ENCODE measurements at regions not wholly inside any gene's neighbourhood (a gene's known extent, or its start where the extent isn't known, plus 50 kb on each side); places are given as distances from the start of the nearest gene placed in this dataset.
"Not testable (repeated sequence)": the region's sequence is repeated elsewhere in the genome, so short reads cannot be mapped to it uniquely, and the experiment has no call there.

- no peak for DNase-seq (ENCODE audit: extremely low read depth in 1 of 11, low read depth in 9 of 11, low spot score in 4 of 11)
Measured at GRCh38 chr14:58725226-58725625, 87.5 kb downstream of the DACT1 start.

GRCh38 chr14:58725871-58726270 lies 88.1 kb downstream of the DACT1 start:
- DNase-seq (ENCODE audit: extremely low read depth in 1 of 11, low read depth in 9 of 11, low spot score in 4 of 11): no peak

- no peak for DNase-seq (ENCODE audit: extremely low read depth in 1 of 11, low read depth in 9 of 11, low spot score in 4 of 11)
Measured at GRCh38 chr14:58730792-58731464, 93.2 kb downstream of the DACT1 start.

GRCh38 chr14:58731465-58732293 lies 93.9 kb downstream of the DACT1 start:
- DNase-seq (ENCODE audit: extremely low read depth in 1 of 11, low read depth in 9 of 11, low spot score in 4 of 11): peak in 3 of 11 donors; percentile 42 to 66 (median 61)

- no peak for DNase-seq (ENCODE audit: extremely low read depth in 1 of 11, low read depth in 9 of 11, low spot score in 4 of 11)
Measured at GRCh38 chr14:58732387-58732786, 94.6 kb downstream of the DACT1 start.

DNA sequence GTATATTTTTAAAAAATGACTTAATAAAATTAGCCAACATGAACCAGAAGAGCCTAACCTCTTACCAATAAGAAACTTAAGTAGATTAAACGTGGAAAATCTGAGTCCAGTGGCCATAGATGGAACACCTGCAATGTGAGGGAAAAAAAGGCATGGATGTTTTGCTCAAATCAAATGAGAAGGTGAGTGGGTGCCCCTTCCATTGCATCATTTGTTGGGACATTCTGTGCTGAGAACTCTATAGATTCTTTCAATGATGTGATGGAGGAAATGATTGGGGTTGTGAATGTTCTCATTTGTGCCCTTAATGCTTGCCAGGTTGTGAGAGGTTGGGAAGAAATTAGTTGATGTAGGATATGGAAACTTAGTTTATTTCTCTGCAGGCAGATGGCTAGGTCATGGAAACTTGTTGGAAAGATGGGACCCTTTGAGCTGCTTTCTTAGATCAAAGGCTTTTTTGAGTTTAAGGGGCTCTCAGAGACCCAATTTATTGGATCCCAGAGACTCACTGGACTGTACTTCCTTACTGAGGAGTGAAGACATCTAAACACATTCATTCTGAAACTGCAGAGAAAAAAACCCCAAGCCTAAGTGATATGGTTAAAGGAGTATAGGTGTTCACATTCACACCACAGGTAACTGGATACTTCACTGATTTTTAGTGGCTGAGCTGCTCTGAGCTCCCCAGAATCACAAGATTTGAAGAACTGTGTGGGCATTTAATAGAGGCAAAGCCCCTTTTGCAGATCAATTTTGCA lies 95.9 kb downstream of the DACT1 start:
- no peak for DNase-seq (ENCODE audit: extremely low read depth in 1 of 11, low read depth in 9 of 11, low spot score in 4 of 11)

- no peak for DNase-seq (ENCODE audit: extremely low read depth in 1 of 11, low read depth in 9 of 11, low spot score in 4 of 11)
Measured at GRCh38 chr14:58735596-58735995, 97.8 kb downstream of the DACT1 start.

- DNase-seq (ENCODE audit: extremely low read depth in 1 of 11, low read depth in 9 of 11, low spot score in 4 of 11): no peak
Measured at GRCh38 chr14:58736606-58737005, 98.8 kb downstream of the DACT1 start.

DNA sequence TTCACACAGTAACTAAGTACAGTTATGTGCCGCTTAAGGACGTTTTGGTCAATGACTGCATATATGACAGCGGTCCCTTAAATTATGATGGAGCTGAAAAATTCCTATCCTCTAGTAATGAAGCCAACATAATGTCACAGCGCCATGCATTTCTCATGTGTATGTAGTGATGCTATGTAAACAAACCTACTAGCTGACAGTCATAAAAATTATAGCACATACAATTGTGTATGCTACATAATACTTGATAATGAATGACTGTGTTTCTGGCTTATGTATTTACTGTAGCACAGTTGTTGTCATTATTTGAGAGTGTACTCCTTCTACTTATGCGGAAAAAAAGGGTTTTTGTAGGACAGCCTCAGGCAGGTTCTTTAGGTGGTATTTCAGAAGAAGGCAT lies 99.7 kb downstream of the DACT1 start:
- no peak for DNase-seq (ENCODE audit: extremely low read depth in 1 of 11, low read depth in 9 of 11, low spot score in 4 of 11)

DNA sequence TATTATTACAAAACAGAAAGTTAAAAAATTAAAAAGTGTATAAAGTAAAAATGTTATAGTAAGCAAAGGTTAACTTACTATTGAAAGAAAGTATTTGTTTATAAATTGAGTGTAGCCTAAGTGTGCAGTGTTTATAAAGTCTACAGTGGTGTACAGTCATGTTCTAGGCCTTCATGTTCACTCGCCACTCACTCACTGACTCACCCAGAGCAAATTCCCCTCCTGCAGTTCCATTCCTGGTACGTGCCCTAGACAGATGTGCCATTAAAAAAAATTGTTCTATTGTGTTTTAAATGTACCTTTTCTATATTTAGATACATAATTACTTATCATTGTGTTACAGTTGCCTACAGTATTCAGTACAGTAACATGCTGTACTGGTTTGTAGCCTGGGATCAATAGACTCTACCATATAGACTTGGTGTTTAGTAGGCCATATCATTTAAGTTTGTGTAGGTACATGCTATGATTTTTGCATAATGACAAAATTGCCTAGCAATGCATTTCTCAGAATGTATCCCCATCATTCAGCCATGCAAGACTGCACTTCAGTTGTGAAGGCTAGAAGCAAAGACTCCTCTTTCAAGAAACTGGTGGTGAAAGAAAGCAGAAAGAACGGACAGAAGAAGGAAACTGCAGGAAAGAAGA lies 100.6 kb downstream of the DACT1 start:
- no peak for DNase-seq (ENCODE audit: extremely low read depth in 1 of 11, low read depth in 9 of 11, low spot score in 4 of 11)

DNA sequence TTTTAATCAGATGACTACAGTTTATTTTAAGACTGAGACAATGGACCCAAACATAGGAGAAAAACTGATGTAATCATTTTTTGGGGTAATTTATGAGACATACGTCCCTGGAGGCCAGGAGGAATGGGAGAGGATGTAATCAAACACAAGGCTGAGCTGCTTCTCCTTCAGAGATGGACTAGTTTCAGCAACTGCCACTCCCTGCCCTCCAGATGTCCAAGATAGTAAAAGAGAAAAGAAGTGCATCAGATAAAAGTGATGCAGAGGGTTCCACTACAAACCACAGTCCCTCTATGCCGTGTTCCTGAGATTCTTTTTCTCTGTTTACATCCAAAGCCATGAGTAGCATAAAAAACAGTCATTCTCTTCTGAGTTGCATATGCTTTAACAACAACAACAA lies 101.1 kb downstream of the DACT1 start:
- no peak for DNase-seq (ENCODE audit: extremely low read depth in 1 of 11, low read depth in 9 of 11, low spot score in 4 of 11)

DNA sequence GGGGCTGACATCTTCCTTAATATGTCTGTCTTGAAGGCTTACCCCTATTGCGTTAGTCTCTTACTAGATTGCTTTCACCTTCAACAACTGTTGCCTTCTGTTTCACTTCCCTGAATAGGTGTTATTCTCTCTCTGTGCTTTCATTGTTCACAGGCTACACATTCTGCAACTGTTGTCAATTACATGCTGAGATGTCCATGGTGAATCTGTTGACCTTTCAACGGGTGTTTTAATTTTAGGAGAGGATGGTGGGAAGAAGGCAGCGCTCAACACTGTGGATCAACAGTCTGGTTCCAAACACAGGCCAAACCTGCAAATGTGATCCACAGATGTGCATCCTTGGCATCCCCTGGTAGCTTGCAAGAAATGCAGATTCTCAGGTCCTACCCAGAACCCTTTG lies 101.9 kb downstream of the DACT1 start:
- no peak for DNase-seq (ENCODE audit: extremely low read depth in 1 of 11, low read depth in 9 of 11, low spot score in 4 of 11)

GRCh38 chr14:58740379-58740935 lies 102.7 kb downstream of the DACT1 start:
- no peak for DNase-seq (ENCODE audit: extremely low read depth in 1 of 11, low read depth in 9 of 11, low spot score in 4 of 11)

- no peak for DNase-seq (ENCODE audit: extremely low read depth in 1 of 11, low read depth in 9 of 11, low spot score in 4 of 11)
Measured at GRCh38 chr14:58744801-58745394, 107.1 kb downstream of the DACT1 start.

GRCh38 chr14:58746261-58746660 lies 108.5 kb downstream of the DACT1 start:
- no peak for DNase-seq (ENCODE audit: extremely low read depth in 1 of 11, low read depth in 9 of 11, low spot score in 4 of 11)

GRCh38 chr14:58746701-58747100 lies 108.9 kb downstream of the DACT1 start:
- no peak for DNase-seq (ENCODE audit: extremely low read depth in 1 of 11, low read depth in 9 of 11, low spot score in 4 of 11)

DNA sequence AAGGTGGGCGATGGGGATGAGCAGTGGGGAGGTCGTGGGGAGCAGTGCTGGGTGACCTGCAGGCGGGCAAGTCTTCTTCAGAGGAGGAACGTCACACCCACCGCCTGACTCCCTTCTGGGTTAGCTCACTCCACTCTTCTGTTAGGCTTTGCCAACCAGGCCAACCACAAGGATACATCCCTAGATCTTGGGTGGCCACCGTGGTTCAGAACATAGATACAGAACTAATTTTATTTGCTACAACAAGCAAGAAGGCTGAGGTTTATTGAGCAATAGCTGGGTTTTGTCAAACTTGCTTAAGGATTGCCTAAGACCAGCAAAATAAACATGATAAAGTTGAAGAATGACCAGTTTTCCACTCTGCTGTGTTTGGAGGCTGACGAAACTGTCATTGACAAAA lies 109.4 kb downstream of the DACT1 start:
- no peak for DNase-seq (ENCODE audit: extremely low read depth in 1 of 11, low read depth in 9 of 11, low spot score in 4 of 11)

- not testable (repeated sequence) for DNase-seq (ENCODE audit: extremely low read depth in 1 of 11, low read depth in 9 of 11, low spot score in 4 of 11)
Measured at GRCh38 chr14:58748251-58748650, 110.5 kb downstream of the DACT1 start.

Data from renal cortex interstitium (tissue), 11 donors.